BJ (cell line): ENCODE measurements at regions not wholly inside any gene's neighbourhood (a gene's known extent, or its start where the extent isn't known, plus 50 kb on each side); places are given as distances from the start of the nearest gene placed in this dataset.

Source experiments
- CTCF ChIA-PET: fragments of 350-600 bp; formaldehyde crosslinking; extraction: SDS; loops from one replicate; lab custom pipeline; 2021; ENCODE audit warnings: antibody characterized with exemption, inconsistent platforms; lab: Yijun Ruan, JAX
- POLR2A ChIA-PET: fragments of 300-600 bp; sonication (Branson Sonifier 250); formaldehyde crosslinking; extraction: SDS; loops from one replicate; lab custom pipeline; 2021; ENCODE audit warnings: antibody characterized with exemption; lab: Charles Lee
- DNase-seq: peaks from one replicate; pipeline ENCODE4 v3.0.0-alpha.2; 2011; ENCODE audit warnings: low read depth
- H3K27me3 ChIP-seq: 2 replicates; pipeline ENCODE4 v1.6.0; 2011; ENCODE audit warnings: low read length; ENCODE audit not compliant: control insufficient read depth, insufficient read depth
- H3K36me3 ChIP-seq: 2 replicates; pipeline ENCODE4 v1.5.1; 2011; ENCODE audit warnings: low read length; ENCODE audit not compliant: control insufficient read depth, insufficient read depth
- H3K4me3 ChIP-seq: 2 replicates; pipeline ENCODE4 v1.5.1; 2011; ENCODE audit warnings: low read depth, mild to moderate bottlenecking, control low read depth, low read length
- TF ChIP-seq, protein P1 (sequence below): IDR thresholded peaks from 2 replicates; pipeline ENCODE4 v1.5.1; 2011; ENCODE audit warnings: low read depth, mild to moderate bottlenecking, control low read depth, inconsistent platforms, low read length, moderate library complexity; ENCODE audit not compliant: insufficient read depth

DNA sequence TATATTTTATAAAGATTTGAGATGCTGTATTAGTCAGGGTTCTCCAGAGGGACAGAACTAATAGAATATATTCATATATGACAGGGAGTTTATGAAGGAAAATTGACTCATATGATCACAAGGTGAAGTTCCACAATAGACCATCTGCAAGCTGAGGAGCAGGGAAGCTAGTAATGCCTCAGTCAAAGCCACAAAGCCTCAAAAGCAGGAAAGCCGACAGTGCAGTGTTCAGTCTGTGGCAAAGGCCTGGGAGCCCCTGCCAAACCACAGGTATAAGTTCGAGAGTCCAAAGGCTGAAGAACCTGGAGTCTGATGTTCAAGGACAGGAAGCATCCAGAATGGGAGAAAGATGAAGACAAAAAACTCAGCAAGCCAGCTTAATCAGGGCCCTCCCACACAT lies 382.2 kb downstream of the LRRC70 start:
- TF ChIP-seq, protein P1, sequence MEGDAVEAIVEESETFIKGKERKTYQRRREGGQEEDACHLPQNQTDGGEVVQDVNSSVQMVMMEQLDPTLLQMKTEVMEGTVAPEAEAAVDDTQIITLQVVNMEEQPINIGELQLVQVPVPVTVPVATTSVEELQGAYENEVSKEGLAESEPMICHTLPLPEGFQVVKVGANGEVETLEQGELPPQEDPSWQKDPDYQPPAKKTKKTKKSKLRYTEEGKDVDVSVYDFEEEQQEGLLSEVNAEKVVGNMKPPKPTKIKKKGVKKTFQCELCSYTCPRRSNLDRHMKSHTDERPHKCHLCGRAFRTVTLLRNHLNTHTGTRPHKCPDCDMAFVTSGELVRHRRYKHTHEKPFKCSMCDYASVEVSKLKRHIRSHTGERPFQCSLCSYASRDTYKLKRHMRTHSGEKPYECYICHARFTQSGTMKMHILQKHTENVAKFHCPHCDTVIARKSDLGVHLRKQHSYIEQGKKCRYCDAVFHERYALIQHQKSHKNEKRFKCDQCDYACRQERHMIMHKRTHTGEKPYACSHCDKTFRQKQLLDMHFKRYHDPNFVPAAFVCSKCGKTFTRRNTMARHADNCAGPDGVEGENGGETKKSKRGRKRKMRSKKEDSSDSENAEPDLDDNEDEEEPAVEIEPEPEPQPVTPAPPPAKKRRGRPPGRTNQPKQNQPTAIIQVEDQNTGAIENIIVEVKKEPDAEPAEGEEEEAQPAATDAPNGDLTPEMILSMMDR = no peak
- ChIA-PET CTCF (no interaction called here), POLR2A (no interaction called here)
- Histone ChIP-seq H3K27me3 (no peaks in the 10 kb centered on the region), H3K4me3 (no peak overlapping the region), H3K36me3 (no peaks in the 10 kb centered on the region)
- DNase-seq = no peak

DNA sequence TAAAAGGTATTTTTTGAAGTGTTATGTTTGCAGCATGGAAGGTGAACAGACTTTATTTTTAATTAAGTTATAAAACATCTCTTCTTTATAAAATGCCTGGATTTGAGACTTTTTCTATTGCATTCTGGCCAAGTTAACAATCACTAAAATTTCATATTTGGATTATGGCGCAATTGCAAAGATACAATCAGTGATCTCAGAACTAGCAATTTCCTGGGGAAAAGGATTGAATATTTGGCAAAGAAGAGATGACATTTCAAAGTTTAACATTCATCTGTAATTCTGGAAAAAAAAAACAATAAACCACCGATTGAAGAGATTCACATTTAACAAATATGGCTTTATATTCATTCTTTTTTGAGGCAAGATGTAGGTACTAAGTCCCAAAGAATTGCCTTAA lies 378.0 kb downstream of the LRRC70 start:
- no peak overlapping the region for H3K4me3 ChIP-seq
- H3K36me3 ChIP-seq = no peaks in the 10 kb centered on the region
- no peaks in the 10 kb centered on the region for H3K27me3 ChIP-seq
- TF ChIP-seq, protein P1 = no peak
- no peak for DNase-seq
- CTCF ChIA-PET = no interaction called here
- POLR2A ChIA-PET = no interaction called here

DNA sequence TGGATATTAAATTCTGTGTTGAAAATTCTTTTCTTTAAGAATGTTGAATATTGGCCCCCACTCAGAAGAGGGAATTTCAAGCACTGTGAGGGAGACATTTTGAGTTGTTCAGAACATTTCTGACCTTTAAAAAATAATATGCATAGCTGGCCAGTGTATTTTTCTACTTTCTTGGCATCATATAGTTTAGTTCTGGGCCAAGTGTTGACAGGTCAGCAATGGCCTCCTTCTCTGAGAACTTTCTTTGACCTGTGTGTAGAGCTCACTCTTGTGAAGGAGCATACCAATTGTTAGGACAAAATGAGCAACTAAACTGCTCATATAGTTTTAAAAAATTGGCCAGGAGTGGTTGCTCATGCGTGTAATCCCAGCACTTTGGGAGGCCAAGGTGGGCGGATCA lies 376.0 kb downstream of the LRRC70 start:
- Histone ChIP-seq H3K27me3 (no peaks in the 10 kb centered on the region), H3K36me3 (no peaks in the 10 kb centered on the region), H3K4me3 (no peak overlapping the region)
- CTCF ChIA-PET = no interaction called here
- POLR2A ChIA-PET = no interaction called here
- TF ChIP-seq, protein P1 = no peak
- no peak for DNase-seq

DNA sequence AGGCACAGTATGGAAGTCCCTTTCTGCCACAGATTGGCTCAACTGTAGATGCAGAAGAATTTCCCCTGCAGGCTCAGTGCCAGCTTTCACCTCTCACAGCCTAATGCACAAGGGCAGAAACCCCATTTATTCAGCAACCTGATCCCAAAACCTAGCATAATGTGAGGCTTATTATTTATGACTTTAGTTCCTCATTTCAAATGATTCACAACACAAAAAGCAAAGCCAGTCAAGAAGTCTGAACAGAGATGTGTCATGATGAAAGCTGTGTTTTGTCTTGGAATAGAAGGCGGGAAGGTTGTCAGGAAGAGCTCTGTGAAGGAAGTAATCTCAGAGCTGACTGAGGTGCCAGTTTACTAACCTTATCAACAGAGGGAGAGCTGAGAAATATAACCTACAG lies 369.7 kb downstream of the LRRC70 start:
- H3K36me3 ChIP-seq = no peaks in the 10 kb centered on the region
- H3K27me3 ChIP-seq = no peaks in the 10 kb centered on the region
- no peak for DNase-seq
- H3K4me3 ChIP-seq = no peak overlapping the region
- TF ChIP-seq, protein P1 = no peak
- CTCF ChIA-PET = no interaction called here
- POLR2A ChIA-PET = no interaction called here

DNA sequence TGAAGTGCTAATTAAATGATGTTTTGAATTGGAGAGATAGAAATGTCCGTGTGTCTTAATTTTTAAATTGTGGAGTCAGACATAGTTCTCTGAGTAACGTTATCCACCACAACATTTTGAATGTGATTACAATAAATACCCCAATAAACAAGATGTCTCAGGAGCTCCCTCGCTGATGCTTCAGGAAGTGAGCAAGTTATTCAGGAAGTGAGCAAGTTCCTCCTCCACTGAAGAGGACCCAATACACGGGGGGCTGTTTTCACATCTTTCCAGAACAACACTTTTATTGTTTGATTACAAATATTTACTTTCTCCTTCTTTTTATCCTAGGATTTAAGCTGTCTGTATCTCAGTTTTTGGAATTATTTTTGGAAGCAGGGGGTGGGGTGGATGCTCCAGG lies 363.8 kb downstream of the LRRC70 start:
- no peaks in the 10 kb centered on the region for H3K27me3 ChIP-seq
- ChIA-PET CTCF (no interaction called here), POLR2A (no interaction called here)
- TF ChIP-seq, protein P1 = no peak
- H3K36me3 ChIP-seq = no peaks in the 10 kb centered on the region
- DNase-seq = no peak
- no peak overlapping the region for H3K4me3 ChIP-seq
